Upper lobe of left lung (tissue), 4 donors: ENCODE measurements at regions not wholly inside any gene's neighbourhood (a gene's known extent, or its start where the extent isn't known, plus 50 kb on each side); places are given as distances from the start of the nearest gene placed in this dataset.

Experiments
- CTCF ChIP-seq, 6 experiments: fragments of 450-650 bp in 4 of 6; fragments of 200-600 bp in 2 of 6; sonication (generic) in 2 of 6; IDR thresholded peaks; one replicate each; pipeline ENCODE4 v1.5.1; 2016 to 2019; ENCODE audit warnings: antibody characterized with exemption in 6 of 6
- POLR2A ChIP-seq, 4 donors: fragments of 450-650 bp; IDR thresholded peaks; one replicate each; pipeline ENCODE4 v1.5.1; 2016 to 2017; ENCODE audit warnings: antibody characterized with exemption in 4 of 4, mild to moderate bottlenecking in 2 of 4

DNA sequence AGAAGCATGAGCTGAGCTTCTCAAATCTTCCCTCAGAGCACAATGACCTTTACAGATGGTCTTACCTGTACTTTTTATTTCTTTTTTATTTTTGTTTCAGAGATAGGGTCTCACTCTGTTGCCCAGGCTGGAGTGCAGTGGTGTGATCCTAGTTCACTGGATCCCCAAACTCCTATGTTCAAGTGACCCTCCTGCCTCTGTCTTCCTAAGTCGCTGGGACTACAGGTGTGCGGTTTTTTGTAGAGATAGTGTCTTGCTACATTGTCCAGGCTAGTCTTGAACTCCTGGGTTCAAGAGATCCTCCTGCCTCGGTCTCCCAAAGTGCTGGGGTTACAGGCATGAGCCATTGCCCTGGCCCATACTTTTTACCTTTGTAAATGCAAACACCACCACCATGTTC, 56.0 kb upstream of the LPGAT1 start:
- TF ChIP-seq CTCF (IDR thresholded peaks at IDR 0.05) (no peak), POLR2A (IDR thresholded peaks at IDR 0.05) (no peak)
